ENCODE measurements at regions not wholly inside any gene's neighbourhood (a gene's known extent, or its start where the extent isn't known, plus 50 kb on each side); places are given as distances from the start of the nearest gene placed in this dataset.
"Not testable (repeated sequence)": the region's sequence is repeated elsewhere in the genome, so short reads cannot be mapped to it uniquely, and the experiment has no call there.

DNA sequence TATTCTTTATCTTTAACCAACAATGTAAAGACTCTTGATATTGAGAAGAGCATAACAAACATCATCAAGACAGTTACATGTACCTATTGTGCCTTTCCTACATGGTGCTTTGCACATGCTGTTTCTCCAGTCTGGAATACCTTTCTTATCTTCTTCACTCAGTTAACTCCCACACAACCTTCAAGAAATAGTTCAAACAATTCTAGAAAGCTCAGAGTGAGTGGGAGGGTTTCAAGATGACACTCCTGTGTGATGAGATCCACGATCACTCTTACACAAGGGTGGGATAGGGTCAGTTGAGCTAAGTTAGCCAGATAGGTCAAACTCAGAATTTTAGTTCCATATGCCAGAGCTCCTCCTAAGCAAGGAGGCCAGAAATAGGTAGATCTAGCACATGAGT, 915.5 kb downstream of the NR2F1-AS1 start:
- DNase-seq = no peak

DNA sequence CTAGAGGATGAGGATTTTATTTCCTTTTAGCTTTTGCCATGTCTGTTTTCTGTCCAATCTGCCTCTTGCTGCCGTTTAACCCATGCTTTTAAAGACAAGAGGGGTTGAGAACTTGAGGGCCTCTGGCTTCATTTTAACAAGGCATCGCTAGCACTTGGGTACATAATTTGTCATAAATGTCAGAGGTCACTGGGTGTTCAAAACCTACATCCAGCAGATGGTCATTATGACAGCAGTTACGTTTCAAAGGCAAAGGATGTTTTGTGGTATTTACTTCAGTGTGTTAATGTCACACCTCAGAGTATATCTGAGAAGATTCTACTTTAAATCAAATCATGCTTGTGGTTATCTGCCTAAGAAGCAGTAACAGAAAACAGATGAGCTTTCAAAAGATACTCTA, 918.3 kb downstream of the NR2F1-AS1 start:
- DNase-seq = no peak

DNA sequence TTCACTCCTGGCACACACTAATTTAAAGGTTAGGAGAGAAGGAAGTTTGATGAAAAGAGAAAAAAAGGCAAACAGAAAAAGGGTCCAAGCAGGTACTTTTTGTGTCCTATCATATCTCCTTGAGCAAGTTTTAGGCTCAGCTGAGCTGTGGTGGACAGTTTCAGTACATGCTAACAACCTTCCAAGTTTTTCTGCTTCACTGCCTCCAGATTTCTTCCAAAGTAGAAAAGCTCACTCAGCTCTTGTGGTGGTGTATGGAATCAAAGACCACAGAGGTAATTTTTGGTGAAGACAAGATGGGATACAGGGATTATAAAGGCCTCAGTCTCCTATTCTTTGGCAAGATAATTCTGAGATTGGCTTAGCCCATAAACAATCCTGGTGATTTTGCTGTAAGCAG, 921.8 kb downstream of the NR2F1-AS1 start:
- no peak for DNase-seq

DNA sequence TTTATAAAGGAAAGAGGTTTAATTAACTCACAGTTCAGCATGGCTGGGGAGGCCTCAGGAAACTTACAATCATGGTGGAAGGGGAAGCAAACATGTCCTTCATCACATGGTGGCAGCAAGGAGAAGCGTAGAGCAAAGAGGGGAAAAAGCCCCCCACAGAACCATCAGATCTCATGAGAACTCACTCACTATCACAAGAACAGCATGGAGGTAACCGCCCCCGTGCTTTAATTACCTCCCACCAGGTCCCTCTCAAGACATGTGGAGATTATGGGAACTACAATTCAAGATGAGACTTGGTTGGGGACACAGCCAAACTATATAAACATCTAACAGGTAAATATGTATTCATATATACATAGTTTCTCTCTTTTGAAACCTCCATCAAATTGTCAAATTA, 926.4 kb downstream of the NR2F1-AS1 start:
- not testable (repeated sequence) for DNase-seq

DNA sequence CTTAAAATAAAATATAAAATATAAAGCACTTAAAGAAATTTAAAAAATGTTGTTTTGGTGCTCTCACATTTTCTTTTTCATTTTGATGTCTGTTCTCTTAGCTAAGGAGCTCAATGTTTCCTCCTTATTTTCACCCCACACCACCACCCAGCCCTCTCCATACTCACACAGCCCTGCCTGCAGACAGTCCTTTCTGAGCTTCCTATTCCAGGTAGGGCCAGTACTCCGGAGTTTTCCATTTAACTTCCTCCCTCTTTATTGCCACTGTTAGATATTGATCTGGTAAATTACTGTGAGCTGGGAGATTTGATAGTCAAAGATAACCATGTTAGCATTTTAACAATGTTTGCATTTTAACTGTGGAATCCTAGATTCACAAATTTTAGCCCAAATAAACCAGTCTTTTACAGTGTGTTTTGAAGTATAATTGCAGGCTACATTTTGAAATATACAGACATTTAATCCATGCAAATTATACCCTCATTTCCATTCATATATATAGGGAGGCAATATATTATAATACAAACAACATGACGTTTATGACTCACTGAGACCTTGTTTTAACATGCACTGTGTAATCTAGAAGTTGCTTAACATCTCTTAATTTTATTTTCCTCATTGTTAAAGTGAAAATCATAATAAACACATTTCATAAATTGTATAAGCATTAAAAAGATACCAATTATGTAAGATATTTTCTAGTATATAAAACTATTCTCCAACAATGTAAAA, 927.1 kb downstream of the NR2F1-AS1 start:
- no peak for DNase-seq

DNA sequence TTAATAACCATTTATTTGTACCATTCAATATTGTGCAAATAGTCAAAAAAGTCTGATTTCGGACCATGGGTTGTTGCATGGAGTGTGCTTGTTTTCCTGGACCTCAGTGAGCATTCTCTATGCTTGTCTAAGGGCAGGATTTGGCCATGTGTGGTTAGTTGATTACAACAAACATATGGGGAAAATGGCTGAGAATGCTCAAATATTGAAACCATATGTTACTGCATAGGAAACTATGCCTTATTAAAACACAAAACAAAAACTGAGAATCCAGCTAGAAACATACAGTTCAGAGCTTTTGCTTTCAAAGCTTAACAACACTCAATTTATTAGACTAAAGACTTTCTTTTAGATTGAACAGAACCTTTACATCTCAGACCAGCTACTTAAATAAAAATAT, 928.3 kb downstream of the NR2F1-AS1 start:
- no peak for DNase-seq

DNA sequence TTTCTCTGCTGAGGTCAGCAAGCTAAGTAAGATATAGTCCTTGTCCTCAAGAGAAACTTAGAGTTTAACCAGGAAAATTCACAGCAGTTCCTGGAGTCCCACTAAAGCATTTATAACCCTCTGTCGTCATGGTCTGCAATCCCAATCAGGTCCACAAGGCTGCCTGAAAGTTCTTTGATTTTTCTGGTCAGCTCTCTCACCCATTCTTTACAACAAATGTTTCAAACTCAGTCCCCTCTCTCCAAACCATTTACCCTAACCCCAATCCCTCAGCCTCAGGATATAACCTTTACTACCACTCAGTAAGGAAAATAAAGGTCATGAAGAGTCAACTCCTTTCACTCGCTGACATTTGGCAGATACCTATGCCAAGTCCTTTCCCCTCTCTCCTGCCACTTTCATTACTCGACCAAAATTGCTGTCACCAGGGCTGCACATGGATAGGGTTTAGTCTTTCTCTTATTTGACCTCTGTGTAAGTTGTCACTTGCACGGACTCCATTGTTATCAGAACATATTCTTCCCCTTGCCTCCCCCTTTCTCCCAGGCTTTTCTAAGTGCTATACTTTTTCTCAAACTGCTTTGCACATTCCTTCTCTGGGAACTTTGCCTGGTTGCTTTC, 936.6 kb downstream of the NR2F1-AS1 start:
- no peak for DNase-seq

DNA sequence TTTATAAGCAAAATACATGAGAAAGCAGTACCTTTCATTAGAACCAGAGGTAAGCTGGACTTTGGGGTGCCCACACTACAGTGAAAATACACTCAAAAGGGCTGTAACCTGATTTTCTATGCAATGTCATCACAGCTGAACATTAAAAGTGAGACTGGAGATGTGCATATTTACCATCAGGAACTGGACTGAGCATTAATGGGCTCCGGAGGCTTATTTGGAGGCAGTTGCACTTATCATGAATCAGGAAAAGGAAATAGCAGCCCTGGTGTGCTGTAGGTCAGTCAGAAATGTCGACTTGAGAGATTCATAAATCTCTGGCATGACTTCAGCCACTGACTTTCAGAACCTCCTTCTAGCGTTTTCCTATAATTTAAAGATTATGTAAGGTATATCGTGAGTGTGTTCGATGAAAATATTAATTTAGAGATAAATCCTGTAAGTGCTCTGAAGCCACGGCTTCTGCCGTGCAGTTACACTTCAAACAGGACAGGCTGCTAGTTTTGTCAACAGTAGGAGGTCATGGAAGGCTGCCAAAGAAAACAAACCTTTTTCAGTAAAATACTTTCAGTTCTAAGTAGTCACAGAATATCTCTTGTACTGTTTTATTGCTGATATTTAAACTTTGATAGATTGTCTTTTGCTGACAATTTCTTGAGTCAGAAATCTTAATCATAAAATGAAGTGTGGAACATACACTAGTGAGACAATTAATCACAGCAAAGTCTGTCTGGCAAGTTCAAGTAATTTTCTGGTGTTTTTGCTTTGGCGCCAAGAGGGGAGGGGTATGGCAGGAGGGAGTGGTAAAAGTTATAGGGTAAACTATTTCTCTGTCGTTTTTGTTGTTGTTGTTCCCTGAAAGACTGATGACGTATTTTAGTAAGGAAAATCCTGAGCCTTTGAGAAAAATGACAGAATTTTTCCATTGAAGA, 939.7 kb downstream of the NR2F1-AS1 start:
- DNase-seq = peak; percentile 23

DNA sequence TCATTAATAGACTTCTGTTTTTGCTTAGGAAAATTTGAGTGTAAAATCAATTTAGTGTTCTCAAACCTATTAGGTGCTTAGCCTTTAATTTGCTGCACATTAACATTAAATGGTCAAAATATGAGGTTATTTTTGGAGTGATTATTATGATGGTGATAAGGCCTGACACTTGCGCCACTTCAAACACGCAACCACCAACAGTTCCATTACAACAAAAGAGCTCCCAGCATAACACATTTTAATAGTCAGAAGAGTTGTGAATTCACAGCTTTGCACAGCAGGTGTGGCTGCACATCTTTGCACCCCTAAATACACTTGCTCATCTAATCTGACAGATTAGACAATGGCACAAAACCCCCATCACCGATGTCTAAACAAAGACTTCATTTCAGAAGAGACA, 940.7 kb downstream of the NR2F1-AS1 start:
- DNase-seq = no peak

DNA sequence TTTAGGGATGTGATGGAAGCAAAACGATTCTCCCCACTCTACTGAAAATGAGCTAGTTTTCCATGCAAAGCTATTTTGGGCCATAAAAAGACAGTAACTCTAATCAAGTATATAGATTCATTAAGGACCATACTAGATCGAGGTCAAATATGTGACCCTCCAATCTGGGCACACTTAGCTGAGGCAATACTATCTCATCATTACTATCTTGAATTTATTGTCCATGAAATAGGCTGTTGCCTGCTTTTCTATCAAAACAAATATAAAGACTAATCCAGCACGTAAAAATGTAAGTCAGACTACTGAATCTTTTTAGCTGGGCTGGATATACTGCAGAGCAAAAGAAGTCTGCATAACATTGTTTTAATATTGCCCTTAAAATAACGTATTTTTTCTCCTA, 943.1 kb downstream of the NR2F1-AS1 start:
- no peak for DNase-seq

DNA sequence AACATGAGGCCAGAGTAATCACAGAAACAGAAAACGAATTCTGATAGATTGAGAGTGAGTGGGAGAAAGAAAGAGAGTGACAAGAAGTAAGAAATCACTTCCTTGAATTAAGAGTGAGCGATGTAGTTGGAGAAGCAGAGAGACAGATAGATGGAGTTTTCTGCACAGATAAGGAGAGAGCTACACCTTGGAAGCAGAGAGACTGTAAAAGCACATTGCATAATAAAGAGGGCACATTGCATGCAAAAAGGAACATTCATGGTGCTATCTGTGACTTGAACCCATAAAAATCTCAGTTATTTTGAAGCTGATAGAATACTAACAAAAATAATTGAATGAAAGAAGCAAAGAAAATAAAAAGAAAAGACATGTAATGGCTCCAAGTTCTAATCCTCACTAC, 943.8 kb downstream of the NR2F1-AS1 start:
- DNase-seq = no peak

DNA sequence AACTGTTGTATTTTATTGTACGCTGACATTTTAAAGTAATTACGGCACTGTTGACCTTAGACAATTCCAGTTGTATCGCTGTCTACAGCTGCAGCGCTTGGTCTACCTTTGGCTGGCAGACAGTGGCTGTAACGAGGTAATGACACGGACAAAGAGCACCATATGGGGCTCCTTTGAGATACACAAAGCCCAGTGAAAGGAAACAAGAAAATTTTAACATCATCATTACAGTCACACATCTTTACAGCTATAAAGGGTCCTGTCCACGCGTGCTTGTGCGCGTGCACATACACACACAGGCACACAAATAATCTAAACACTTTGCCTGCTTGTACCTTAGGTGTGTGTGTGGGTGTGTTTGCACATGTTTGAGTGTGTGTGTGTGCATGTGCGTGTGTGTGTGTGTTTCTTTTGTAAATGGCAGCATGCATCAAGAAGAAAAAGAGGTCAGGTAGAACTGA, 946.0 kb downstream of the NR2F1-AS1 start:
- DNase-seq = no peak

DNA sequence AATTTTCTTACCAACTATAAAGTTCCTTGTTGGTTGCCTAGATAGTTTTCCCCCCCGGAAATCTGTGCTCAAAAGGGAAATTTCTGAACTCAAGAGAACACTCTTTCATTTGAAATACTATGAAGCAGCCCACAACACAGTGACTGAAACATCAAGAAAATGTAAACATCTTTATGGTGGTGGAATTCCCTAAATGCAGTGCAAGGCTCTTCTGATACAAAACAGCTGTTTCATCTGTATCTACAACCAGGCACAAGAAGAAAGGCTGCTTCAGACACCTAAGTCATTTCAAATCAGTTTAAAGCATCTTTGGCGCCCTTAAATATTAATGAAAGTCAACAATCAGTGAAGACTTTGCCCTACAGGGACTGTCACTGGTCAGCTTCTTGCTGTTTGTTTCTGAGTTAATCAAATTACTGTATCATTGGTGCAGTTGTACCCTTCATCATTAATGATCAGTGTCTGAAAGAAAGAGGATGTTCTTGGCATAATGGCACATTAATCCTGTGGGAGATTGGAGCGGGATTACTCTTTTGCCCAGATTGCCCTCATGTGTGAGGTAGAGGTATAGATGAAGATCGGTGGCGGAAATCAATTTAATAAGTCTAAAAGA, 947.0 kb downstream of the NR2F1-AS1 start:
- no peak for DNase-seq

DNA sequence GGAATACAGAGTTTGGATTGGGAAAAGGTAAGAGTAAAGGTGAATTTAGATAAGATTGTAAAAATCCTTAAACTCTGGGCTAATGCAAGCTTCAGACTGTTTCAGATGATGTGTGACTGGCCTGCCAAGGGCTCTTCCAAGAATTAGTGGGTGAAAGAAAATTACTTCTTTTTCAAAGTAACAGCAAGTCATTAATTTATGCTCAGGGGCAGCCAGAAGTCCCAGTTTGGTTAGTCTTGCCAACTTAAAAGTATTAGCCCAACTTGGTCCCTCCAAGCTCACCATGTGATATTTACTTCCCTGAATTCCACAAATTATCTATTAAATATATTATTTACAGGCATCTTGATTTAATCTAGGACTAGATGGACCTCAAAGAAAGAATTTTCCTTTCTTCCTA, 947.8 kb downstream of the NR2F1-AS1 start:
- DNase-seq = no peak

DNA sequence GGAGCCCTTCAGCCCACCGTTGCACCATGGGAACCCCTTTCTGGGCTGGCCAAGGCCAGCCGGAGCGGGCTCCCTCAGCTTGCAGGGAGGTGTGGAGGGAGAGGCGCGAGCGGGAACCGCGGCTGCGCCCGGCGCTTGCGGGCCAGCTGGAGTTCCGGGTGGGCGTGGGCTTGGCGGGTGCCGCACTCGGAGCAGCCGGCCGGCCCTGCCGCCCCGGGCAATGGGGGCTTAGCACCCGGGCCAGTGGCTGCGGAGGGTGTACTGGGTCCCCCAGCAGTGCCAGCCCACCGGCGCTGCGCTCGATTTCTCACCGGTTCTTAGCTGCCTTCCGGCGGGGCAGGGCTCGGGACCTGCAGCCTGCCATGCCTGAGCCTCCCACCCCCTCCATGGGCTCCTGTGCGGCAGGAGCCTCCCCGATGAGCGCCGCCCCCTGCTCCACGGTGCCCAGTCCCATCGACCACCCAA, 949.8 kb downstream of the NR2F1-AS1 start:
- DNase-seq = not testable (repeated sequence)

DNA sequence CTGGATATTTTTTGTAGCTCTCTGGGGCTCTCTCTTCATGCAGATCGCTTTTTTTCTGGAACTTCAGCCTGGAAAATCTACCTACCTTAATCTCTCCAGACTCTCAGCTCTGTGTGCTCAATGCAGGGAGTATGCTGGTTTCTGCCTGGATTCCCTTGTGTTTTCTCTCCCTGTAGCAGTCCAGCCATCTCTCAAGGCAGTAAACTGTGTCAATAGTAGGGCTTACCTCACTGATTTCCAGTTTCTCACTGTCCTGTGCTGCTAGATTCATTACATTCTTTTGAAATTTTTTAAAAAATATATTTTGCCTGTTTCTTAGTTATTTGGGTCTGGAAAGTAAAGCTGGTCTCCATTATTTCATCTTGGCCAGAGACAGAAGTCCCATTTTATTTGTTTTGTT, 951.4 kb downstream of the NR2F1-AS1 start:
- no peak for DNase-seq

DNA sequence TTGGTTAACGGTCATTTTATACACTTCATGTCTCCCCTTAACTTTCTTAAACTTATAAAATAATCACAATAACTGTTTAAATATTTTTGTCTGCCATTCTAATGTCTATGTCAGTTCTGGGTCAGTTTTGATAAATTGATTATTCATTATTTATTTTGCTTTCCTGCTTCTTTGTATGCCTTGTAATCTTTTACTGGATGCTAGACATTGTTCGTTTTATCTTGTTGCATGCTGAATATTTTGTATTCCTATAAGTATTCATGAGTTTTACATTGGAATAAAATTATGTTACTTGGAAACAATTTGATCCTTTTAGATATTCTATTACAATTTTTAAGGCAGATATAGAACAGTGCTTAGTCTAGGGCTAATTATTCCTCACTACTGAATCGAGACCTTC, 952.0 kb downstream of the NR2F1-AS1 start:
- DNase-seq = no peak

DNA sequence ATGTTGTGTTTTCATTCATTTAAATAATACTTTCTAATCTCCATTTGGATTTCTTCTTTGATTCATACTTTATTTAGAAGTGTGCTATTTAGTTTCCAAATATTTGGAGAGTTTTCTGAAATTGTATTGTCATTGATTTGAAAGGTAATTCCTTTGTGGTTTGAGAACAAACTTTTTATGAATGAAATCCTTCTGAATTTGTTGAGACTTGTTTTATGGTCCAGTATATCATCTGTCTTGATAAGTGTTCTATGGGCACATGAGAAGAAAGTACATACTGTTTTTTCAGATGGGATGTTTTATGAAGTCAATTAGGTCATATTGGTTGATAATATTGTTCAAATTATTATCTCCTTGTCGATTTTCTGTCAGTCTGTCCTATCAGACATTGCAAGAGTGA, 953.8 kb downstream of the NR2F1-AS1 start:
- DNase-seq = no peak

DNA sequence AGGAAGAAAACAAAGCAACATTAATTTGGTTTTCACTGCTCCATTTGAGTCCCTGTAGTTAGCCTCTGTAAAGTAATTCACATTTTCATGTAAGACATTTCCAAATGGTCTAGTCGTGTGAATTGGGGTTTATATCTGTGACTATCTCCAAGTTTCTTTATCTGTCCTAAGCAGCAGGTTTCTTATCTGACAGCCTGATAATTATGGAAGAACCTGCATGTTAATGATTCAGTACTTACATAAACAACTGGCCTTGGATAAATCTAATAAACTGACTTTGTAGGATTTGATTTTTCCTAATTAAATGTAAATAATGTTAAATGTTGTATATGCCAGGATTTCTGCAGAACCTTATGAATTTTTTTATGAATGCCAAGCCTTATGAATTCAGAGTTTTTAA, 964.9 kb downstream of the NR2F1-AS1 start:
- DNase-seq = no peak

DNA sequence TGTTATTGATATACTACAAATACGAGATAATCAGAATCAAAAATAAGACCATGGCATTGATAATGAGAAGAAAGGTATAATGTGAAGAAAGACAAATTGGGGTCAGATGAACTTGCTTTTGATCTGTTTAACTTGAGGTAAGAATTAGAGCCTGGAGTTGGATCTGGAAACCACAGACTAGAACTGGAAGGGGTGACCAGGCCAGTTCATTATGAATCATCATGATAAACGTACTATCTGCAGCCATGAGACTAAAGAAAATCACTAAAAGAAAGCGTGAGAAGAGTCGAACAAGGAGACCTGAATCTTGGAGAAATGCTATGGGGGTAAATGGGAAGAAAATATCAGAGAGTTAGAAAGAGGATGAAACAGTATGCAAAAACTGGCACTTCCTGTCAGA, 967.5 kb downstream of the NR2F1-AS1 start:
- DNase-seq = no peak

DNA sequence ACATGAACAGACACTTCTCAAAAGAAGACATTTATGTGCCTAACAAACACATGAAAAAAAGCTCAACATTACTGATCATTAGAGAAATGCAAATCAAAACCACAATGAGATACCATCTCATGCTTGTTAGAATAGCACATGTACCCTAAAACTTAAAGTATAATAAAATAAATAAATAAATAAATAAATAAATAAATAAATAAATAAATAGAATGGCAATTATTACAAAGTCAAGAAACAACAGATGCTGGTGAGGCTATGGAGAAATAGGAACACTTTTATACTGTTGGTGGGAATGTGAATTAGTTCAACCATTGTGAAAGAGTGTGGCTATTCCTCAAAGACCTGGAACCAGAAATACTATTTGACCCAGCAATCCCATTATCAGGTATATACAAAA, 970.6 kb downstream of the NR2F1-AS1 start:
- DNase-seq = not testable (repeated sequence)

DNA sequence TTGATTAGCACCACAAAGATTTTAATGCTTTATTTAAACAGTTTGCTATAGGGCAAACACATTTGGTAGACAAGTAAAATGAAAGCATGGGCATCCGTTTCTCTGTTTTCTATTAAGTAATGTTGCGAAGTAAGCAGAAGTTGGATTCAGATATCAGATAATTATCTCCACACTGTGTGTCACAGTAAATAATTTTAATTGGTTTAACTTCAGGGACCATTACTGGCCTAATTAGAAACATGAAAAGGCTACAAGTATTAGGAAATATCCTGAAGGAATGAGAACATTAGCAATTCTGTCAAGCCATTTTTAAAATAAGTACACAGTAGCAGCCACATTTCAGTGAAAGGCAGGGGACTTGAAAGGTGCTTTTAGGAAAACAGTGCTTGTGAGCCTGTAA, 975.4 kb downstream of the NR2F1-AS1 start:
- DNase-seq = no peak

DNA sequence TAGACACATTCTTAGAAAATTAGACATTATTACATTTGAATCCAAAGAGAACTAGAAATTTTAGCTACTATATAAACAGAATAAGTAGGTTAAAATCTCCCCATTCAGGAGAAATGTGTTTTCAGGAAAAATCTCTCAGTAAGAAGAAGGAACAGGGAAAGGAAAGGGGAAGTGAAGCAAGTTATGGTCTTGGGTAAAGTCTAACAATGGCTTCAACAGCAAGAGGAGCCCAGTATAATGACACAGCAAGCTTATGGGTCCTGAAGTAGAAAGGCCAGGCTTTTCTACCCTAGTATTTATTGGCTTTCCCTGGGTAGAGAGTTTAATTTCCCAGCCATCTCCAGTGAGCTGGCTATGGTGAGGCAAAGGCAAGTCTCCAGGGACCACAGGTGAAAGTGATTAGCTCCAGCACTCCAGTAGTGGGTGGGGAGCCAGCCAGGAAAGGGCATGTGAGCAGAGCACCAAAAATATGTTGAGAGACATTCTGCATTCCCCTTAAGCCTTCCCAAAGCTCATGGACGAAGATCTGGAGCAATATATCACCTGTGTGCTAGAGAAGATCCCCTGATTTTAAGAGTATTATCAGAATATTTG, 981.7 kb downstream of the NR2F1-AS1 start:
- DNase-seq = no peak

All from right hindlimb (tissue), 1 donor.